B cell (primary cell): ENCODE measurements at regions not wholly inside any gene's neighbourhood (a gene's known extent, or its start where the extent isn't known, plus 50 kb on each side); places are given as distances from the start of the nearest gene placed in this dataset.

Experiments used
- CTCF ChIP-seq: fragments of 200-600 bp; IDR thresholded peaks from one replicate; pipeline ENCODE4 v1.8.0; 2022; ENCODE audit warnings: antibody characterized with exemption, mild to moderate bottlenecking
- EZH2 ChIP-seq: IDR thresholded peaks from 2 replicates; pipeline ENCODE4 v1.6.1; 2012; ENCODE audit warnings: borderline replicate concordance, low read depth, mild to moderate bottlenecking, moderate library complexity, low read length; ENCODE audit not compliant: insufficient read depth, poor library complexity, severe bottlenecking

GRCh38 chr3:172577987-172578570 is 54.8 kb upstream of the TNFSF10 start:
- TF ChIP-seq CTCF (no peak), EZH2 (no peak)
